Spleen (tissue), 7 donors: ENCODE measurements at regions not wholly inside any gene's neighbourhood (a gene's known extent, or its start where the extent isn't known, plus 50 kb on each side); places are given as distances from the start of the nearest gene placed in this dataset.

Source experiments
- CTCF ChIP-seq, 11 experiments: fragments of 200-600 bp in 7 of 11; fragments of 450-650 bp in 4 of 11; sonication (generic) in 4 of 11; IDR thresholded peaks in 8 of 11; conservative IDR thresholded peaks in 3 of 11; 1 replicate in 7 of 11; 2 replicates in 4 of 11; pipeline versions ENCODE4 v1.4.0 to v1.8.0; 2016 to 2021; ENCODE audit warnings: antibody characterized with exemption in 11 of 11, inconsistent platforms in 4 of 11, mild to moderate bottlenecking in 1 of 11
- POLR2A ChIP-seq, 3 donors: fragments of 450-650 bp; IDR thresholded peaks; one replicate each; pipeline ENCODE4 v1.5.1; 2017; ENCODE audit warnings: antibody characterized with exemption in 3 of 3, mild to moderate bottlenecking in 1 of 3
- POLR2AphosphoS5 ChIP-seq, 3 donors: sonication (generic); formaldehyde crosslinking; IDR thresholded peaks; one replicate each; pipeline ENCODE4 v1.5.1; 2017; ENCODE audit warnings: antibody characterized with exemption in 3 of 3
- donor health status: DM: no; HTN: no; CAD: no; lungs with moderate emphysema.
- donor health status: DM: no; HTN: no; CAD: no.
- donor health status: DM: no; HTN: no; CAD: no.

GRCh38 chr19:31073485-31074198 is 275.6 kb downstream of the TSHZ3 start:
- TF ChIP-seq CTCF (IDR thresholded peaks at IDR 0.05 in 8 of 11, conservative IDR thresholded peaks at IDR 0.05 in 3 of 11), result no peak
- no peak for TF ChIP-seq POLR2A (IDR thresholded peaks at IDR 0.05)
- TF ChIP-seq POLR2AphosphoS5 (IDR thresholded peaks at IDR 0.05), result no peak
